ENCODE measurements at regions not wholly inside any gene's neighbourhood (a gene's known extent, or its start where the extent isn't known, plus 50 kb on each side); places are given as distances from the start of the nearest gene placed in this dataset.

GRCh38 chr5:25713259-25713658 is 1068.5 kb upstream of the CDH10 start:
- DNase-seq (ENCODE audit: extremely low spot score, unreplicated experiment) = no peak
- Mint-ChIP-seq H3K27ac (ENCODE audit: unreplicated experiment) (no peak overlapping the region), H3K4me1 (ENCODE audit: unreplicated experiment) (no peaks in the 10 kb centered on the region), H3K27me3 (ENCODE audit: unreplicated experiment) (no peaks in the 10 kb centered on the region), H3K9me3 (ENCODE audit: unreplicated experiment) (no peaks in the 10 kb centered on the region), H3K36me3 (ENCODE audit: unreplicated experiment) (no peaks in the 10 kb centered on the region), H3K4me3 (ENCODE audit: unreplicated experiment) (no peak overlapping the region)
- no peak for TF ChIP-seq CTCF (IDR thresholded peaks at IDR 0.05)

- Mint-ChIP-seq H3K27me3 (ENCODE audit: unreplicated experiment) (no peaks in the 10 kb centered on the region), H3K27ac (ENCODE audit: unreplicated experiment) (no peak overlapping the region), H3K9me3 (ENCODE audit: unreplicated experiment) (no peaks in the 10 kb centered on the region), H3K4me3 (ENCODE audit: unreplicated experiment) (no peak overlapping the region), H3K36me3 (ENCODE audit: unreplicated experiment) (no peaks in the 10 kb centered on the region), H3K4me1 (ENCODE audit: unreplicated experiment) (no peaks in the 10 kb centered on the region)
- TF ChIP-seq CTCF (IDR thresholded peaks at IDR 0.05) = no peak
- DNase-seq (ENCODE audit: extremely low spot score, unreplicated experiment) = no peak
These were observed 1062.3 kb upstream of the CDH10 start for GRCh38 chr5:25707093-25707492.

GRCh38 chr5:25701936-25702335 is 1057.2 kb upstream of the CDH10 start:
- no peaks in the 10 kb centered on the region for H3K27me3 Mint-ChIP-seq (ENCODE audit: unreplicated experiment)
- no peaks in the 10 kb centered on the region for H3K9me3 Mint-ChIP-seq (ENCODE audit: unreplicated experiment)
- H3K4me1 Mint-ChIP-seq (ENCODE audit: unreplicated experiment) = no peaks in the 10 kb centered on the region
- no peak for DNase-seq (ENCODE audit: extremely low spot score, unreplicated experiment)
- no peak overlapping the region for H3K27ac Mint-ChIP-seq (ENCODE audit: unreplicated experiment)
- no peak overlapping the region for H3K4me3 Mint-ChIP-seq (ENCODE audit: unreplicated experiment)
- no peaks in the 10 kb centered on the region for H3K36me3 Mint-ChIP-seq (ENCODE audit: unreplicated experiment)
- TF ChIP-seq CTCF (IDR thresholded peaks at IDR 0.05) = no peak

GRCh38 chr5:25694801-25695200 is 1050.0 kb upstream of the CDH10 start:
- no peak for TF ChIP-seq CTCF (IDR thresholded peaks at IDR 0.05)
- H3K9me3 Mint-ChIP-seq (ENCODE audit: unreplicated experiment) = no peaks in the 10 kb centered on the region
- H3K36me3 Mint-ChIP-seq (ENCODE audit: unreplicated experiment) = no peaks in the 10 kb centered on the region
- no peak overlapping the region for H3K27ac Mint-ChIP-seq (ENCODE audit: unreplicated experiment)
- no peak for DNase-seq (ENCODE audit: extremely low spot score, unreplicated experiment)
- no peaks in the 10 kb centered on the region for H3K4me1 Mint-ChIP-seq (ENCODE audit: unreplicated experiment)
- H3K27me3 Mint-ChIP-seq (ENCODE audit: unreplicated experiment) = no peaks in the 10 kb centered on the region
- H3K4me3 Mint-ChIP-seq (ENCODE audit: unreplicated experiment) = no peak overlapping the region

- Mint-ChIP-seq H3K27ac (ENCODE audit: unreplicated experiment) (no peak overlapping the region), H3K4me1 (ENCODE audit: unreplicated experiment) (no peaks in the 10 kb centered on the region), H3K36me3 (ENCODE audit: unreplicated experiment) (no peaks in the 10 kb centered on the region), H3K27me3 (ENCODE audit: unreplicated experiment) (no peaks in the 10 kb centered on the region), H3K4me3 (ENCODE audit: unreplicated experiment) (no peak overlapping the region), H3K9me3 (ENCODE audit: unreplicated experiment) (peaks cover 4% of the 10 kb centered on the region)
- TF ChIP-seq CTCF (IDR thresholded peaks at IDR 0.05) = no peak
- DNase-seq (ENCODE audit: extremely low spot score, unreplicated experiment) = no peak
These were observed 1043.4 kb upstream of the CDH10 start for GRCh38 chr5:25688156-25688555.

All from osteocyte (in vitro differentiated cells).